HEK293 (cell line): ENCODE measurements at regions not wholly inside any gene's neighbourhood (a gene's known extent, or its start where the extent isn't known, plus 50 kb on each side); places are given as distances from the start of the nearest gene placed in this dataset.

Source experiments
- ZBTB20 ChIP-seq: fragments of 450-650 bp; formaldehyde crosslinking; IDR thresholded peaks from 2 replicates; pipeline ENCODE4 v1.5.1; 2016; ENCODE audit warnings: missing biosample characterization, missing genetic modification characterization
- ZNF311 ChIP-seq: fragments of 450-650 bp; formaldehyde crosslinking; IDR thresholded peaks from 2 replicates; pipeline ENCODE4 v1.5.1; 2017; ENCODE audit warnings: missing biosample characterization, missing genetic modification characterization, borderline replicate concordance
- ZNF423 ChIP-seq: fragments of 450-650 bp; formaldehyde crosslinking; IDR thresholded peaks from 2 replicates; pipeline ENCODE4 v1.5.1; 2016; ENCODE audit warnings: missing biosample characterization, missing genetic modification characterization
- ZNF549 ChIP-seq: fragments of 450-650 bp; IDR thresholded peaks from 2 replicates; pipeline ENCODE4 v1.5.1; 2018; ENCODE audit warnings: missing biosample characterization, missing genetic modification characterization, mild to moderate bottlenecking, inconsistent platforms, moderate library complexity
- ZNF610 ChIP-seq: fragments of 450-650 bp; formaldehyde crosslinking; IDR thresholded peaks from 2 replicates; pipeline ENCODE4 v1.5.1; 2016; ENCODE audit warnings: missing biosample characterization, missing genetic modification characterization, borderline replicate concordance
- TF ChIP-seq, protein P1 (sequence below): fragments of 450-650 bp; formaldehyde crosslinking; IDR thresholded peaks from 2 replicates; pipeline ENCODE4 v1.5.1; 2016; ENCODE audit warnings: missing biosample characterization, missing genetic modification characterization
- TF ChIP-seq, protein P2 (sequence below): fragments of 450-650 bp; formaldehyde crosslinking; conservative IDR thresholded peaks from 2 replicates; pipeline ENCODE4 v1.5.1; 2016; ENCODE audit warnings: low read depth, missing biosample characterization, missing genetic modification characterization
- TF ChIP-seq, protein P3 (sequence below): fragments of 450-650 bp; formaldehyde crosslinking; IDR thresholded peaks from 2 replicates; pipeline ENCODE4 v1.5.1; 2016; ENCODE audit warnings: missing biosample characterization, missing genetic modification characterization, low read depth

DNA sequence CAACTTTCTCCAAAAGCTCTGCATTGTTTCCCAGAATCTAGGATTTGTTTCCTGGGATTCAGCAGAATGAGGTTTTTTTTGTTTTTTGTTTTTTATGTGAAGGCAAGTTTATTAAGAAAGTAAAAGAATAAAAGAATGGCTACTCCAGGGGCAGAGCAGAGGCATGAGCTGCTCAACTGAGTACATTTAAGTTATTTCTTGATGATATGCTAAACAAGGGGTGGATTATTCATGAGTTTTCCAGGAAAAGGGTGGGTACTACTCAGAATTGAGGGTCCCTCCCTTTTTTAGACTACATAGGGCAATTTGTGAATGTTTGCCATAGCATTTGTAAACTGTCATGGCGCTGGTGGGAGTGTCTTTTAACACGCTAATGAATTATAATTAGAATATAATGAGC is 292.5 kb upstream of the SGK1 start:
- TF ChIP-seq ZNF610 (tag by site-specific recombination) (no peak), ZNF423 (tag by site-specific recombination) (no peak), ZBTB20 (tag by site-specific recombination) (no peak), ZNF311 (tag by site-specific recombination) (no peak), ZNF549 (no peak)
- TF ChIP-seq, protein P1, sequence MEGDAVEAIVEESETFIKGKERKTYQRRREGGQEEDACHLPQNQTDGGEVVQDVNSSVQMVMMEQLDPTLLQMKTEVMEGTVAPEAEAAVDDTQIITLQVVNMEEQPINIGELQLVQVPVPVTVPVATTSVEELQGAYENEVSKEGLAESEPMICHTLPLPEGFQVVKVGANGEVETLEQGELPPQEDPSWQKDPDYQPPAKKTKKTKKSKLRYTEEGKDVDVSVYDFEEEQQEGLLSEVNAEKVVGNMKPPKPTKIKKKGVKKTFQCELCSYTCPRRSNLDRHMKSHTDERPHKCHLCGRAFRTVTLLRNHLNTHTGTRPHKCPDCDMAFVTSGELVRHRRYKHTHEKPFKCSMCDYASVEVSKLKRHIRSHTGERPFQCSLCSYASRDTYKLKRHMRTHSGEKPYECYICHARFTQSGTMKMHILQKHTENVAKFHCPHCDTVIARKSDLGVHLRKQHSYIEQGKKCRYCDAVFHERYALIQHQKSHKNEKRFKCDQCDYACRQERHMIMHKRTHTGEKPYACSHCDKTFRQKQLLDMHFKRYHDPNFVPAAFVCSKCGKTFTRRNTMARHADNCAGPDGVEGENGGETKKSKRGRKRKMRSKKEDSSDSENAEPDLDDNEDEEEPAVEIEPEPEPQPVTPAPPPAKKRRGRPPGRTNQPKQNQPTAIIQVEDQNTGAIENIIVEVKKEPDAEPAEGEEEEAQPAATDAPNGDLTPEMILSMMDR (tag by site-specific recombination), result no peak
- TF ChIP-seq, protein P2, sequence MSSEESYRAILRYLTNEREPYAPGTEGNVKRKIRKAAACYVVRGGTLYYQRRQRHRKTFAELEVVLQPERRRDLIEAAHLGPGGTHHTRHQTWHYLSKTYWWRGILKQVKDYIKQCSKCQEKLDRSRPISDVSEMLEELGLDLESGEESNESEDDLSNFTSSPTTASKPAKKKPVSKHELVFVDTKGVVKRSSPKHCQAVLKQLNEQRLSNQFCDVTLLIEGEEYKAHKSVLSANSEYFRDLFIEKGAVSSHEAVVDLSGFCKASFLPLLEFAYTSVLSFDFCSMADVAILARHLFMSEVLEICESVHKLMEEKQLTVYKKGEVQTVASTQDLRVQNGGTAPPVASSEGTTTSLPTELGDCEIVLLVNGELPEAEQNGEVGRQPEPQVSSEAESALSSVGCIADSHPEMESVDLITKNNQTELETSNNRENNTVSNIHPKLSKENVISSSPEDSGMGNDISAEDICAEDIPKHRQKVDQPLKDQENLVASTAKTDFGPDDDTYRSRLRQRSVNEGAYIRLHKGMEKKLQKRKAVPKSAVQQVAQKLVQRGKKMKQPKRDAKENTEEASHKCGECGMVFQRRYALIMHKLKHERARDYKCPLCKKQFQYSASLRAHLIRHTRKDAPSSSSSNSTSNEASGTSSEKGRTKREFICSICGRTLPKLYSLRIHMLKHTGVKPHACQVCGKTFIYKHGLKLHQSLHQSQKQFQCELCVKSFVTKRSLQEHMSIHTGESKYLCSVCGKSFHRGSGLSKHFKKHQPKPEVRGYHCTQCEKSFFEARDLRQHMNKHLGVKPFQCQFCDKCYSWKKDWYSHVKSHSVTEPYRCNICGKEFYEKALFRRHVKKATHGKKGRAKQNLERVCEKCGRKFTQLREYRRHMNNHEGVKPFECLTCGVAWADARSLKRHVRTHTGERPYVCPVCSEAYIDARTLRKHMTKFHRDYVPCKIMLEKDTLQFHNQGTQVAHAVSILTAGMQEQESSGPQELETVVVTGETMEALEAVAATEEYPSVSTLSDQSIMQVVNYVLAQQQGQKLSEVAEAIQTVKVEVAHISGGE (tag by site-specific recombination), result no peak
- TF ChIP-seq, protein P3, sequence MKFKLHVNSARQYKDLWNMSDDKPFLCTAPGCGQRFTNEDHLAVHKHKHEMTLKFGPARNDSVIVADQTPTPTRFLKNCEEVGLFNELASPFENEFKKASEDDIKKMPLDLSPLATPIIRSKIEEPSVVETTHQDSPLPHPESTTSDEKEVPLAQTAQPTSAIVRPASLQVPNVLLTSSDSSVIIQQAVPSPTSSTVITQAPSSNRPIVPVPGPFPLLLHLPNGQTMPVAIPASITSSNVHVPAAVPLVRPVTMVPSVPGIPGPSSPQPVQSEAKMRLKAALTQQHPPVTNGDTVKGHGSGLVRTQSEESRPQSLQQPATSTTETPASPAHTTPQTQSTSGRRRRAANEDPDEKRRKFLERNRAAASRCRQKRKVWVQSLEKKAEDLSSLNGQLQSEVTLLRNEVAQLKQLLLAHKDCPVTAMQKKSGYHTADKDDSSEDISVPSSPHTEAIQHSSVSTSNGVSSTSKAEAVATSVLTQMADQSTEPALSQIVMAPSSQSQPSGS, result no peak
